ENCODE measurements at regions not wholly inside any gene's neighbourhood (a gene's known extent, or its start where the extent isn't known, plus 50 kb on each side); places are given as distances from the start of the nearest gene placed in this dataset.
A peak's percentile ranks its signal among the peaks of the same experiment; 100 is the strongest.
"Not testable (repeated sequence)": the region's sequence is repeated elsewhere in the genome, so short reads cannot be mapped to it uniquely, and the experiment has no call there.

- Histone ChIP-seq H3K4me3 (ENCODE audit: low read length) (no peak overlapping the region), H3K9me3 (ENCODE audit: insufficient read depth, low read depth, low read length) (peaks cover 2% of the 10 kb centered on the region; the same call in 1 of the 2 replicates), H3K9ac (ENCODE audit: low read depth, low read length) (no peak overlapping the region), H3K36me3 (ENCODE audit: insufficient read depth, low read length) (no peaks in the 10 kb centered on the region), H3K4me1 (ENCODE audit: insufficient read depth, low read length) (peaks cover 18% of the 10 kb centered on the region), H3K27me3 (ENCODE audit: insufficient read depth, low read length) (no peaks in the 10 kb centered on the region), H3K27ac (ENCODE audit: low read depth, low read length) (no peak overlapping the region)
- 93% methylated on average over 10 of the region's 11 CpGs for WGBS
Measured at GRCh38 chr15:66880380-66881155, 178.5 kb downstream of the SMAD6 start.

GRCh38 chr15:66881173-66881905 is 179.3 kb downstream of the SMAD6 start:
- Histone ChIP-seq H3K4me1 (ENCODE audit: insufficient read depth, low read length) (peaks cover 18% of the 10 kb centered on the region), H3K27me3 (ENCODE audit: insufficient read depth, low read length) (no peaks in the 10 kb centered on the region), H3K36me3 (ENCODE audit: insufficient read depth, low read length) (no peaks in the 10 kb centered on the region), H3K27ac (ENCODE audit: low read depth, low read length) (no peak overlapping the region), H3K9me3 (ENCODE audit: insufficient read depth, low read depth, low read length) (peaks cover 10% of the 10 kb centered on the region), H3K4me3 (ENCODE audit: low read length) (no peak overlapping the region), H3K9ac (ENCODE audit: low read depth, low read length) (no peak overlapping the region)
- WGBS = 90% methylated on average over 10 of the region's 12 CpGs

GRCh38 chr15:66882251-66883020 is 180.4 kb downstream of the SMAD6 start:
- WGBS = 94% methylated on average over 11 of the region's 11 CpGs
- Histone ChIP-seq H3K9ac (ENCODE audit: low read depth, low read length) (no peak overlapping the region), H3K27ac (ENCODE audit: low read depth, low read length) (peak overlapping the region; percentile 86), H3K27me3 (ENCODE audit: insufficient read depth, low read length) (no peaks in the 10 kb centered on the region), H3K4me3 (ENCODE audit: low read length) (no peak overlapping the region), H3K9me3 (ENCODE audit: insufficient read depth, low read depth, low read length) (peaks cover 16% of the 10 kb centered on the region), H3K36me3 (ENCODE audit: insufficient read depth, low read length) (no peaks in the 10 kb centered on the region), H3K4me1 (ENCODE audit: insufficient read depth, low read length) (peaks cover 18% of the 10 kb centered on the region)

- no peaks in the 10 kb centered on the region for H3K27me3 ChIP-seq (ENCODE audit: insufficient read depth, low read length)
- peak overlapping the region; percentile 61; the same call in 1 of the 2 replicates for H3K9ac ChIP-seq (ENCODE audit: low read depth, low read length)
- H3K9me3 ChIP-seq (ENCODE audit: insufficient read depth, low read depth, low read length) = peaks cover 18% of the 10 kb centered on the region
Measured at GRCh38 chr15:66883284-66883911, 181.4 kb downstream of the SMAD6 start.

GRCh38 chr15:66884115-66884622 is 181.2 kb upstream of the SMAD3 start:
- peak overlapping the region; percentile 86 for H3K27ac ChIP-seq (ENCODE audit: low read depth, low read length)
- H3K9ac ChIP-seq (ENCODE audit: low read depth, low read length) = peak overlapping the region; percentile 61; the same call in 1 of the 2 replicates
- WGBS = 85% methylated on average over 7 of the region's 8 CpGs
- peaks cover 19% of the 10 kb centered on the region for H3K9me3 ChIP-seq (ENCODE audit: insufficient read depth, low read depth, low read length)
- H3K4me3 ChIP-seq (ENCODE audit: low read length) = no peak overlapping the region
- H3K4me1 ChIP-seq (ENCODE audit: insufficient read depth, low read length) = peaks cover 18% of the 10 kb centered on the region
- H3K36me3 ChIP-seq (ENCODE audit: insufficient read depth, low read length) = no peaks in the 10 kb centered on the region
- H3K27me3 ChIP-seq (ENCODE audit: insufficient read depth, low read length) = no peaks in the 10 kb centered on the region

More at GRCh38 chr15:66883284-66883911, 181.4 kb downstream of the SMAD6 start:
- WGBS = 14% methylated on average over 10 of the region's 10 CpGs
- Histone ChIP-seq H3K27ac (ENCODE audit: low read depth, low read length) (peak overlapping the region; percentile 86), H3K4me1 (ENCODE audit: insufficient read depth, low read length) (peaks cover 18% of the 10 kb centered on the region), H3K4me3 (ENCODE audit: low read length) (no peak overlapping the region), H3K36me3 (ENCODE audit: insufficient read depth, low read length) (no peaks in the 10 kb centered on the region)

GRCh38 chr15:66884661-66885237 is 180.7 kb upstream of the SMAD3 start:
- peaks cover 18% of the 10 kb centered on the region for H3K4me1 ChIP-seq (ENCODE audit: insufficient read depth, low read length)
- 94% methylated on average over 6 of the region's 8 CpGs for WGBS

GRCh38 chr15:66885281-66885915 is 180.0 kb upstream of the SMAD3 start:
- Histone ChIP-seq H3K27me3 (ENCODE audit: insufficient read depth, low read length) (no peaks in the 10 kb centered on the region), H3K4me3 (ENCODE audit: low read length) (no peak overlapping the region), H3K27ac (ENCODE audit: low read depth, low read length) (no peak overlapping the region), H3K9ac (ENCODE audit: low read depth, low read length) (no peak overlapping the region), H3K36me3 (ENCODE audit: insufficient read depth, low read length) (no peaks in the 10 kb centered on the region), H3K4me1 (ENCODE audit: insufficient read depth, low read length) (peaks cover 18% of the 10 kb centered on the region), H3K9me3 (ENCODE audit: insufficient read depth, low read depth, low read length) (peaks cover 23% of the 10 kb centered on the region)
- 94% methylated on average over 5 of the region's 5 CpGs for WGBS

More at GRCh38 chr15:66884661-66885237, 180.7 kb upstream of the SMAD3 start:
- H3K9ac ChIP-seq (ENCODE audit: low read depth, low read length) = no peak overlapping the region
- H3K27ac ChIP-seq (ENCODE audit: low read depth, low read length) = no peak overlapping the region; the same call in 1 of the 2 replicates
- H3K36me3 ChIP-seq (ENCODE audit: insufficient read depth, low read length) = no peaks in the 10 kb centered on the region
- no peaks in the 10 kb centered on the region for H3K27me3 ChIP-seq (ENCODE audit: insufficient read depth, low read length)
- no peak overlapping the region for H3K4me3 ChIP-seq (ENCODE audit: low read length)
- H3K9me3 ChIP-seq (ENCODE audit: insufficient read depth, low read depth, low read length) = peaks cover 22% of the 10 kb centered on the region

GRCh38 chr15:66886241-66886675 is 179.1 kb upstream of the SMAD3 start:
- H3K27ac ChIP-seq (ENCODE audit: low read depth, low read length) = no peak overlapping the region
- peaks cover 18% of the 10 kb centered on the region for H3K4me1 ChIP-seq (ENCODE audit: insufficient read depth, low read length)
- 92% methylated on average over 9 of the region's 9 CpGs for WGBS
- H3K36me3 ChIP-seq (ENCODE audit: insufficient read depth, low read length) = no peaks in the 10 kb centered on the region
- H3K9ac ChIP-seq (ENCODE audit: low read depth, low read length) = no peak overlapping the region
- H3K4me3 ChIP-seq (ENCODE audit: low read length) = no peak overlapping the region
- no peaks in the 10 kb centered on the region for H3K27me3 ChIP-seq (ENCODE audit: insufficient read depth, low read length)
- H3K9me3 ChIP-seq (ENCODE audit: insufficient read depth, low read depth, low read length) = peaks cover 23% of the 10 kb centered on the region

GRCh38 chr15:66886686-66887273 is 178.6 kb upstream of the SMAD3 start:
- Histone ChIP-seq H3K27me3 (ENCODE audit: insufficient read depth, low read length) (no peaks in the 10 kb centered on the region), H3K27ac (ENCODE audit: low read depth, low read length) (no peak overlapping the region)
- 94% methylated on average over 7 of the region's 7 CpGs for WGBS

GRCh38 chr15:66889298-66889697 is 176.1 kb upstream of the SMAD3 start:
- H3K4me1 ChIP-seq (ENCODE audit: insufficient read depth, low read length); H3K36me3 ChIP-seq (ENCODE audit: insufficient read depth, low read length); H3K27me3 ChIP-seq (ENCODE audit: insufficient read depth, low read length); H3K27ac ChIP-seq (ENCODE audit: low read depth, low read length); H3K9ac ChIP-seq (ENCODE audit: low read depth, low read length); H3K4me3 ChIP-seq (ENCODE audit: low read length): not testable (repeated sequence)
- H3K9me3 ChIP-seq (ENCODE audit: insufficient read depth, low read depth, low read length) = peaks cover 23% of the 10 kb centered on the region

More at GRCh38 chr15:66886686-66887273, 178.6 kb upstream of the SMAD3 start:
- H3K36me3 ChIP-seq (ENCODE audit: insufficient read depth, low read length) = no peaks in the 10 kb centered on the region
- H3K9ac ChIP-seq (ENCODE audit: low read depth, low read length) = no peak overlapping the region
- peaks cover 18% of the 10 kb centered on the region for H3K4me1 ChIP-seq (ENCODE audit: insufficient read depth, low read length)
- peaks cover 23% of the 10 kb centered on the region for H3K9me3 ChIP-seq (ENCODE audit: insufficient read depth, low read depth, low read length)
- H3K4me3 ChIP-seq (ENCODE audit: low read length) = no peak overlapping the region

Measured in HUES64 (cell line).